PC-3 (cell line): ENCODE measurements at regions not wholly inside any gene's neighbourhood (a gene's known extent, or its start where the extent isn't known, plus 50 kb on each side); places are given as distances from the start of the nearest gene placed in this dataset.

Source experiments
- ATAC-seq: fragments of 200-7000 bp; cut with Tn5 transposase; 2 replicates; pipeline ENCODE4 v1.9.1; 2020; ENCODE audit warnings: mild to moderate bottlenecking, moderate library complexity
- BruUV-seq: library from RNA; stranded (reverse); fragments of 400-500 nt; replicated peaks from 2 replicates; lab custom pipeline; 2021; lab: Mats Ljungman, UMichigan
- CTCF ChIA-PET: fragments of 300-600 bp; sonication (Branson Sonifier 250); formaldehyde crosslinking; loops from one replicate; lab custom pipeline; 2022; ENCODE audit warnings: antibody characterized with exemption; lab: Charles Lee
- POLR2A ChIA-PET: fragments of 300-600 bp; sonication (Branson Sonifier 250); formaldehyde crosslinking; loops from one replicate; lab custom pipeline; 2022; ENCODE audit warnings: antibody characterized with exemption; ENCODE audit not compliant: unreplicated experiment; lab: Charles Lee
- DNase-seq: peaks from one replicate; pipeline ENCODE4 v3.0.0-alpha.2; 2015
- H2AFZ ChIP-seq: fragments of 300-600 bp; sonication (generic); 2 replicates; pipeline ENCODE4 v1.6.0; 2016; ENCODE audit warnings: antibody characterized with exemption, low read length
- H3F3A ChIP-seq: fragments of 300-600 bp; sonication (generic); one replicate; pipeline ENCODE4 v1.6.0; 2017; ENCODE audit warnings: antibody characterized with exemption, low read length, control low read depth, mild to moderate bottlenecking; ENCODE audit not compliant: unreplicated experiment
- H3K27ac ChIP-seq: fragments of 300-600 bp; sonication (generic); 2 replicates; pipeline ENCODE4 v1.5.1; 2016; ENCODE audit warnings: mild to moderate bottlenecking, low read length
- H3K27me3 ChIP-seq: fragments of 300-600 bp; sonication (generic); 2 replicates; pipeline ENCODE4 v1.6.1; 2016; ENCODE audit warnings: low read length, mixed read lengths
- H3K36me3 ChIP-seq: fragments of 300-600 bp; sonication (generic); 2 replicates; pipeline ENCODE4 v1.6.1; 2016; ENCODE audit warnings: low read depth, mixed run types, low read length, mixed read lengths
- H3K4me1 ChIP-seq: fragments of 300-600 bp; sonication (generic); 2 replicates; pipeline ENCODE4 v1.5.1; 2016; ENCODE audit warnings: low read length; ENCODE audit not compliant: insufficient read depth
- H3K4me2 ChIP-seq: fragments of 300-600 bp; sonication (generic); 2 replicates; pipeline ENCODE4 v1.6.0; 2016; ENCODE audit warnings: low read length
- H3K4me3 ChIP-seq: fragments of 300-600 bp; sonication (generic); 2 replicates; pipeline ENCODE4 v1.5.1; 2016; ENCODE audit warnings: mild to moderate bottlenecking, low read length, mixed read lengths
- H3K79me2 ChIP-seq: fragments of 300-600 bp; sonication (generic); 2 replicates; pipeline ENCODE4 v1.6.1; 2017; ENCODE audit warnings: low read length, mixed read lengths
- H3K9ac ChIP-seq: fragments of 300-600 bp; sonication (generic); 2 replicates; pipeline ENCODE4 v1.6.0; 2016; ENCODE audit warnings: mild to moderate bottlenecking, low read length
- H3K9me2 ChIP-seq: fragments of 300-600 bp; sonication (generic); replicated peaks from 2 replicates; pipeline ENCODE4 v1.6.1; 2016; ENCODE audit warnings: mixed run types, low read length, mixed read lengths
- H3K9me3 ChIP-seq: fragments of 300-600 bp; sonication (generic); 2 replicates; pipeline ENCODE4 v1.6.1; 2016; ENCODE audit warnings: low read length, mixed read lengths
- H4K20me1 ChIP-seq: fragments of 300-600 bp; sonication (generic); 2 replicates; pipeline ENCODE4 v1.6.1; 2016; ENCODE audit warnings: low read length, mixed read lengths
- EZH2 ChIP-seq: fragments of 300-600 bp; sonication (generic); IDR thresholded peaks from one replicate; pipeline ENCODE4 v1.6.1; 2017; ENCODE audit warnings: antibody characterized with exemption, mild to moderate bottlenecking, low read length; ENCODE audit not compliant: unreplicated experiment
- EZH2phosphoT487 ChIP-seq: fragments of 300-600 bp; sonication (generic); IDR thresholded peaks from 2 replicates; pipeline ENCODE4 v1.6.1; 2018; ENCODE audit warnings: mild to moderate bottlenecking, antibody characterized with exemption, low read length, borderline replicate concordance
- intact Hi-C: fragments of 100-400 bp; cut with micrococcal nuclease; formaldehyde crosslinking; loops from 2 replicates; pipeline ENCODE4 v1.9.0; 2023
- TF ChIP-seq, protein P1 (sequence below): fragments of 300-600 bp; sonication (generic); conservative IDR thresholded peaks from 2 replicates; pipeline ENCODE4 v1.5.1; 2017; ENCODE audit warnings: antibody characterized with exemption, low read depth, mild to moderate bottlenecking, low read length

DNA sequence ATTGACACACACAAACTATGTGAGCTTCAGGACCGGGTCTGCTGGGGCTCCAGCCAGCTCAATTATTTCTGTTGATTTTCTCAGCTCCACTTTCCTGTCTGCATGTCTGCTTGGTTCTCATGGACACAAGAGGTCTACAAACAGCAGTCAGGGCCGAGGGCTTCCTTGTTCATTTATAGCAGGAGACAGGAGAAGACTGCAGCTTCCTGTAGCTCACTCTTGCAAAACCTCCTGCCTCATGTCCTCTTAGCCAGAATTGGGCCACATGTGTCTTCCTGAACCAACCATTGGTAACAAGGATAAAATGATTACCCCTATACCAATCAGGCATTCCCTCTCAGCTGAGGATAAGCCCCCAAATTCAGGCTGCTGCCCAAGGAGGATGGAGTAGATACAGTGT is 182.8 kb downstream of the TLE3 start:
- Histone ChIP-seq H3F3A (no peaks in the 10 kb centered on the region), H4K20me1 (no peaks in the 10 kb centered on the region), H3K4me3 (no peak overlapping the region), H2AFZ (no peak overlapping the region), H3K79me2 (no peaks in the 10 kb centered on the region), H3K27me3 (peaks cover 24% of the 10 kb centered on the region; the same call in 1 of the 2 replicates), H3K4me1 (no peaks in the 10 kb centered on the region), H3K4me2 (no peak overlapping the region), H3K9me3 (no peaks in the 10 kb centered on the region), H3K27ac (no peak overlapping the region), H3K9me2 (no peaks in the 10 kb centered on the region), H3K9ac (no peak overlapping the region), H3K36me3 (no peaks in the 10 kb centered on the region)
- ATAC-seq (no peak), DNase-seq (no peak)
- CTCF ChIA-PET, result no interaction called here
- no TSS peak for BruUV-seq
- TF ChIP-seq, protein P1, sequence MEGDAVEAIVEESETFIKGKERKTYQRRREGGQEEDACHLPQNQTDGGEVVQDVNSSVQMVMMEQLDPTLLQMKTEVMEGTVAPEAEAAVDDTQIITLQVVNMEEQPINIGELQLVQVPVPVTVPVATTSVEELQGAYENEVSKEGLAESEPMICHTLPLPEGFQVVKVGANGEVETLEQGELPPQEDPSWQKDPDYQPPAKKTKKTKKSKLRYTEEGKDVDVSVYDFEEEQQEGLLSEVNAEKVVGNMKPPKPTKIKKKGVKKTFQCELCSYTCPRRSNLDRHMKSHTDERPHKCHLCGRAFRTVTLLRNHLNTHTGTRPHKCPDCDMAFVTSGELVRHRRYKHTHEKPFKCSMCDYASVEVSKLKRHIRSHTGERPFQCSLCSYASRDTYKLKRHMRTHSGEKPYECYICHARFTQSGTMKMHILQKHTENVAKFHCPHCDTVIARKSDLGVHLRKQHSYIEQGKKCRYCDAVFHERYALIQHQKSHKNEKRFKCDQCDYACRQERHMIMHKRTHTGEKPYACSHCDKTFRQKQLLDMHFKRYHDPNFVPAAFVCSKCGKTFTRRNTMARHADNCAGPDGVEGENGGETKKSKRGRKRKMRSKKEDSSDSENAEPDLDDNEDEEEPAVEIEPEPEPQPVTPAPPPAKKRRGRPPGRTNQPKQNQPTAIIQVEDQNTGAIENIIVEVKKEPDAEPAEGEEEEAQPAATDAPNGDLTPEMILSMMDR, result no peak
- TF ChIP-seq EZH2, result no peak
- no peak for TF ChIP-seq EZH2phosphoT487
- POLR2A ChIA-PET, result no interaction called here
- intact Hi-C loops, result no loop called here

DNA sequence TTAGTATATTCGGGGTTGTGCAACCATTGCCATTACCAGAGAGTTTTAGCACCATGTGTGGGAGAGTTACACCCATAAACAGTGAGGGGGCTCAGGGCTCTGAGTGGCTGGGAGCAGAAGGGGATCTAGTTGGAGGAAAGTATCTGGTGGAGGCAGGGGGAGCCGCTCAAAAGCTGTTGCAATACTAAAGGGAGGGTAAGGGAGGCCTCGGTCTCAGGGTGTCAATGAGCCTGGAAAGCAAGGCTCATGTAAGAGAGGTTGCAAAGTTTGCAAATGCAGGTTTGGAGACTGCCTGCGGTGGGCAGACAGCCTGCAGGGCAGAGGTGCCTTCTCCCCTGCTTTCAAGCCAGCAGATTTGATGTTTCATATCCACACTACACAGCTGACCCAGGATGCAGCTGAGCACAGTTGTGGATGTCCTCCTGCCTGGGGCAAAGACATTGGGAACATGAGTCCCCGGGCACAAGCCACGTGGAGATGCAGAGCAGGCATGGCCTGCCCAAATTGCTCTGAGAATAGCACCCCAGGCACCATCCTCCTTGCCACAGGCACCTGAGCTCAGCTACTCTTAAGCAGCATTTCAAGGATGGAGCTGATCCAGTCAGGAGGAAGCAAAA is 181.4 kb downstream of the TLE3 start:
- Histone ChIP-seq H3K27ac (no peak overlapping the region), H3K4me3 (no peak overlapping the region), H3K79me2 (no peaks in the 10 kb centered on the region), H2AFZ (no peak overlapping the region), H3K36me3 (no peaks in the 10 kb centered on the region), H4K20me1 (no peaks in the 10 kb centered on the region), H3K9me3 (no peaks in the 10 kb centered on the region), H3F3A (no peaks in the 10 kb centered on the region), H3K4me2 (no peak overlapping the region), H3K27me3 (peaks cover 24% of the 10 kb centered on the region; the same call in 1 of the 2 replicates), H3K9ac (no peak overlapping the region), H3K9me2 (no peaks in the 10 kb centered on the region), H3K4me1 (no peaks in the 10 kb centered on the region)
- CTCF ChIA-PET, result no interaction called here
- intact Hi-C loops, result no loop called here
- POLR2A ChIA-PET, result no interaction called here
- TF ChIP-seq, protein P1, result no peak
- no peak for TF ChIP-seq EZH2phosphoT487
- BruUV-seq, result no TSS peak
- no peak for DNase-seq
- ATAC-seq, result no peak

- H3K9me2 ChIP-seq, result no peaks in the 10 kb centered on the region
- ATAC-seq (no peak), DNase-seq (no peak)
- no peak overlapping the region for H3K9ac ChIP-seq
- no peaks in the 10 kb centered on the region for H3K79me2 ChIP-seq
- ChIA-PET CTCF (no interaction called here), POLR2A (no interaction called here)
- H3K4me2 ChIP-seq, result no peak overlapping the region
- no peak overlapping the region for H3K27ac ChIP-seq
- no peaks in the 10 kb centered on the region for H4K20me1 ChIP-seq
- no peaks in the 10 kb centered on the region for H3K9me3 ChIP-seq
- H3K36me3 ChIP-seq, result no peaks in the 10 kb centered on the region
- BruUV-seq, result no TSS peak
- H3F3A ChIP-seq, result no peaks in the 10 kb centered on the region
- intact Hi-C loops, result no loop called here
- H3K27me3 ChIP-seq, result peaks cover 24% of the 10 kb centered on the region; the same call in 1 of the 2 replicates
- H3K4me1 ChIP-seq, result no peaks in the 10 kb centered on the region
- TF ChIP-seq, protein P1, result no peak
- TF ChIP-seq EZH2phosphoT487 (no peak), EZH2 (no peak)
- H3K4me3 ChIP-seq, result no peak overlapping the region
- H2AFZ ChIP-seq, result no peak overlapping the region
Observed at GRCh38 chr15:69917056-69917455, 180.7 kb downstream of the TLE3 start.
